Head of caudate nucleus (tissue), 42 donors: ENCODE measurements at regions not wholly inside any gene's neighbourhood (a gene's known extent, or its start where the extent isn't known, plus 50 kb on each side); places are given as distances from the start of the nearest gene placed in this dataset.
"Not testable (repeated sequence)": the region's sequence is repeated elsewhere in the genome, so short reads cannot be mapped to it uniquely, and the experiment has no call there.

Source experiments
- DNase-seq, 42 donors: peaks; one replicate each; pipeline versions ENCODE4 v3.0.0 to v3.0.0-alpha.2; 2020 to 2021; ENCODE audit warnings: mixed read lengths in 7 of 42
- intact Hi-C: fragments of 100-400 bp; cut with DNase I; formaldehyde crosslinking; loops from one replicate; pipeline ENCODE4 v1.15.0; 2022

- DNase-seq, result no peak
- intact Hi-C loops, result no loop called here
Measured at GRCh38 chr2:39894082-39894481, 115.0 kb upstream of the THUMPD2 start.

GRCh38 chr2:39893616-39894015 is 114.6 kb upstream of the THUMPD2 start:
- no peak for DNase-seq
- intact Hi-C loops, result no loop called here

GRCh38 chr2:39881948-39882347 is 102.9 kb upstream of the THUMPD2 start:
- no peak for DNase-seq
- intact Hi-C loops, result no loop called here

- DNase-seq, result no peak
- intact Hi-C loops, result no loop called here
Measured at GRCh38 chr2:39881494-39881893, 102.4 kb upstream of the THUMPD2 start.

GRCh38 chr2:39879001-39879400 is 99.9 kb upstream of the THUMPD2 start:
- DNase-seq, intact Hi-C loops: not testable (repeated sequence)

GRCh38 chr2:39875914-39876267 is 96.8 kb upstream of the THUMPD2 start:
- no peak for DNase-seq
- intact Hi-C loops, result no loop called here

- intact Hi-C loops, result no loop called here
- DNase-seq, result peak in 7 of 42 donors; percentile 5 to 68 (median 18)
Measured at GRCh38 chr2:39875182-39875913, 96.3 kb upstream of the THUMPD2 start.

- intact Hi-C loops, result no loop called here
- no peak for DNase-seq
Measured at GRCh38 chr2:39874236-39874635, 95.2 kb upstream of the THUMPD2 start.

GRCh38 chr2:39873586-39873985 is 94.5 kb upstream of the THUMPD2 start:
- intact Hi-C loops, result no loop called here

GRCh38 chr2:39872748-39873147 is 93.7 kb upstream of the THUMPD2 start:
- intact Hi-C loops, result no loop called here
- no peak for DNase-seq

More at GRCh38 chr2:39873586-39873985, 94.5 kb upstream of the THUMPD2 start:
- no peak for DNase-seq

GRCh38 chr2:39871291-39871761 is 92.3 kb upstream of the THUMPD2 start:
- DNase-seq, result peak in 29 of 42 donors; percentile 3 to 65 (median 28)
- intact Hi-C loops, result no loop called here

- intact Hi-C loops, result no loop called here
- DNase-seq, result no peak
Measured at GRCh38 chr2:39870871-39871270, 91.8 kb upstream of the THUMPD2 start.

GRCh38 chr2:39867268-39867667 is 88.2 kb upstream of the THUMPD2 start:
- no peak for DNase-seq

GRCh38 chr2:39865751-39866150 is 86.7 kb upstream of the THUMPD2 start:
- intact Hi-C loops, result no loop called here
- DNase-seq, result peak; percentile 14 to 87 (median 54)

More at GRCh38 chr2:39867268-39867667, 88.2 kb upstream of the THUMPD2 start:
- intact Hi-C loops, result no loop called here

GRCh38 chr2:39863672-39864071 is 84.6 kb upstream of the THUMPD2 start:
- DNase-seq, intact Hi-C loops: not testable (repeated sequence)

- intact Hi-C loops, result no loop called here
- no peak for DNase-seq
Measured at GRCh38 chr2:39860538-39860937, 81.5 kb upstream of the THUMPD2 start.

GRCh38 chr2:39858677-39859076 is 79.6 kb upstream of the THUMPD2 start:
- DNase-seq, result no peak
- intact Hi-C loops, result no loop called here

- intact Hi-C loops, result no loop called here
- DNase-seq, result no peak
Measured at GRCh38 chr2:39855856-39856255, 76.8 kb upstream of the THUMPD2 start.

GRCh38 chr2:39854771-39855170 is 75.7 kb upstream of the THUMPD2 start:
- no peak for DNase-seq
- intact Hi-C loops, result no loop called here

- intact Hi-C loops, result no loop called here
- DNase-seq, result no peak
Measured at GRCh38 chr2:39852831-39853230, 73.8 kb upstream of the THUMPD2 start.

- intact Hi-C loops, result no loop called here
- DNase-seq, result peak in 1 of 42 donors; percentile 30
Measured at GRCh38 chr2:39851651-39852110, 72.6 kb upstream of the THUMPD2 start.
